IPS-15b (cell line): ENCODE measurements at regions not wholly inside any gene's neighbourhood (a gene's known extent, or its start where the extent isn't known, plus 50 kb on each side); places are given as distances from the start of the nearest gene placed in this dataset.
"Not testable (repeated sequence)": the region's sequence is repeated elsewhere in the genome, so short reads cannot be mapped to it uniquely, and the experiment has no call there.

Experiments used
- H3K27me3 ChIP-seq: one replicate; pipeline ENCODE4 v1.6.1; 2013; ENCODE audit warnings: low read length; ENCODE audit not compliant: control insufficient read depth, insufficient read depth
- H3K36me3 ChIP-seq: one replicate; pipeline ENCODE4 v1.6.1; 2013; ENCODE audit warnings: low read length; ENCODE audit not compliant: control insufficient read depth, insufficient read depth
- H3K4me1 ChIP-seq: one replicate; pipeline ENCODE4 v1.6.1; 2013; ENCODE audit warnings: mild to moderate bottlenecking, low read length; ENCODE audit not compliant: control insufficient read depth, insufficient read depth
- H3K4me3 ChIP-seq: one replicate; pipeline ENCODE4 v1.5.1; 2013; ENCODE audit warnings: low read depth, low read length
- H3K9ac ChIP-seq: one replicate; pipeline ENCODE4 v1.6.1; 2013; ENCODE audit warnings: low read depth, mild to moderate bottlenecking, low read length
- H3K9me3 ChIP-seq: one replicate; pipeline ENCODE4 v1.6.1; 2013; ENCODE audit warnings: mild to moderate bottlenecking, low read length; ENCODE audit not compliant: control insufficient read depth, insufficient read depth

GRCh38 chrX:960821-961220, 251.6 kb downstream of the CRLF2 start:
- Histone ChIP-seq H3K4me1 (peaks cover 3% of the 10 kb centered on the region), H3K36me3 (no peaks in the 10 kb centered on the region), H3K9ac (no peak overlapping the region), H3K4me3 (no peak overlapping the region), H3K27me3 (no peaks in the 10 kb centered on the region), H3K9me3 (no peaks in the 10 kb centered on the region)

- Histone ChIP-seq H3K4me3 (no peak overlapping the region), H3K9ac (no peak overlapping the region), H3K9me3 (no peaks in the 10 kb centered on the region), H3K4me1 (peaks cover 3% of the 10 kb centered on the region), H3K36me3 (no peaks in the 10 kb centered on the region), H3K27me3 (no peaks in the 10 kb centered on the region)
Measured at GRCh38 chrX:959595-959994, 252.9 kb downstream of the CRLF2 start.

- not testable (repeated sequence) for H3K36me3 ChIP-seq, H3K4me1 ChIP-seq
Measured at GRCh38 chrX:955168-955781, 257.2 kb downstream of the CRLF2 start.

GRCh38 chrX:953879-954482, 258.5 kb downstream of the CRLF2 start:
- Histone ChIP-seq H3K9me3 (no peaks in the 10 kb centered on the region), H3K36me3 (no peaks in the 10 kb centered on the region), H3K4me1 (no peaks in the 10 kb centered on the region), H3K4me3 (no peak overlapping the region), H3K27me3 (no peaks in the 10 kb centered on the region), H3K9ac (no peak overlapping the region)

More at GRCh38 chrX:955168-955781, 257.2 kb downstream of the CRLF2 start:
- not testable (repeated sequence) for H3K9ac ChIP-seq, H3K27me3 ChIP-seq, H3K9me3 ChIP-seq, H3K4me3 ChIP-seq

GRCh38 chrX:952816-953215, 259.6 kb downstream of the CRLF2 start:
- H3K4me3 ChIP-seq: no peak overlapping the region
- H3K9me3 ChIP-seq: no peaks in the 10 kb centered on the region
- H3K36me3 ChIP-seq: no peaks in the 10 kb centered on the region
- H3K27me3 ChIP-seq: no peaks in the 10 kb centered on the region
- H3K9ac ChIP-seq: no peak overlapping the region
- H3K4me1 ChIP-seq: no peaks in the 10 kb centered on the region

- H3K27me3 ChIP-seq, H3K4me1 ChIP-seq, H3K4me3 ChIP-seq, H3K36me3 ChIP-seq, H3K9me3 ChIP-seq, H3K9ac ChIP-seq: not testable (repeated sequence)
Measured at GRCh38 chrX:947262-947661, 265.2 kb downstream of the CRLF2 start.

GRCh38 chrX:943035-943434, 269.4 kb downstream of the CRLF2 start:
- Histone ChIP-seq H3K4me1 (no peaks in the 10 kb centered on the region), H3K36me3 (no peaks in the 10 kb centered on the region), H3K9ac (no peak overlapping the region), H3K4me3 (no peak overlapping the region), H3K9me3 (no peaks in the 10 kb centered on the region), H3K27me3 (peaks cover 3% of the 10 kb centered on the region)

GRCh38 chrX:940691-941090, 271.8 kb downstream of the CRLF2 start:
- no peaks in the 10 kb centered on the region for H3K4me1 ChIP-seq
- H3K4me3 ChIP-seq: no peak overlapping the region
- no peaks in the 10 kb centered on the region for H3K9me3 ChIP-seq
- no peak overlapping the region for H3K9ac ChIP-seq
- no peaks in the 10 kb centered on the region for H3K36me3 ChIP-seq
- peaks cover 3% of the 10 kb centered on the region for H3K27me3 ChIP-seq

GRCh38 chrX:936979-937769, 275.3 kb downstream of the CRLF2 start:
- H3K4me3 ChIP-seq: no peak overlapping the region

GRCh38 chrX:933611-934010, 278.8 kb downstream of the CRLF2 start:
- no peaks in the 10 kb centered on the region for H3K9me3 ChIP-seq
- no peak overlapping the region for H3K9ac ChIP-seq
- no peaks in the 10 kb centered on the region for H3K36me3 ChIP-seq
- no peaks in the 10 kb centered on the region for H3K4me1 ChIP-seq
- H3K4me3 ChIP-seq: no peak overlapping the region
- no peaks in the 10 kb centered on the region for H3K27me3 ChIP-seq

More at GRCh38 chrX:936979-937769, 275.3 kb downstream of the CRLF2 start:
- H3K9me3 ChIP-seq: no peaks in the 10 kb centered on the region
- peaks cover 3% of the 10 kb centered on the region for H3K27me3 ChIP-seq
- no peaks in the 10 kb centered on the region for H3K4me1 ChIP-seq
- no peak overlapping the region for H3K9ac ChIP-seq
- H3K36me3 ChIP-seq: no peaks in the 10 kb centered on the region

- H3K4me1 ChIP-seq: no peaks in the 10 kb centered on the region
- no peak overlapping the region for H3K9ac ChIP-seq
- H3K4me3 ChIP-seq: no peak overlapping the region
- no peaks in the 10 kb centered on the region for H3K27me3 ChIP-seq
- H3K9me3 ChIP-seq: no peaks in the 10 kb centered on the region
- no peaks in the 10 kb centered on the region for H3K36me3 ChIP-seq
Measured at GRCh38 chrX:928606-929005, 283.8 kb downstream of the CRLF2 start.

GRCh38 chrX:926991-927390, 285.5 kb downstream of the CRLF2 start:
- Histone ChIP-seq H3K4me1 (no peaks in the 10 kb centered on the region), H3K9ac (no peak overlapping the region), H3K27me3 (no peaks in the 10 kb centered on the region), H3K4me3 (no peak overlapping the region), H3K36me3 (no peaks in the 10 kb centered on the region), H3K9me3 (no peaks in the 10 kb centered on the region)
